ENCODE measurements at regions not wholly inside any gene's neighbourhood (a gene's known extent, or its start where the extent isn't known, plus 50 kb on each side); places are given as distances from the start of the nearest gene placed in this dataset.

GRCh38 chr21:16583556-16583955, 853.8 kb downstream of the USP25 start:
- peaks cover 4% of the 10 kb centered on the region for H3K9me3 Mint-ChIP-seq
- peaks cover 3% of the 10 kb centered on the region for H3K36me3 Mint-ChIP-seq
- H3K27me3 Mint-ChIP-seq = no peaks in the 10 kb centered on the region
- H3K4me3 Mint-ChIP-seq = no peak overlapping the region
- DNase-seq (ENCODE audit: extremely low spot score, unreplicated experiment) = no peak
- peaks cover 26% of the 10 kb centered on the region for H3K4me1 Mint-ChIP-seq (ENCODE audit: unreplicated experiment)
- peak overlapping the region; percentile 44 for H3K27ac Mint-ChIP-seq
- no peak for TF ChIP-seq CTCF (conservative IDR thresholded peaks at IDR 0.05)

GRCh38 chr21:16584756-16585155, 855.0 kb downstream of the USP25 start:
- no peak for DNase-seq (ENCODE audit: extremely low spot score, unreplicated experiment)
- no peak overlapping the region for H3K4me3 Mint-ChIP-seq
- H3K27me3 Mint-ChIP-seq = no peaks in the 10 kb centered on the region
- no peak for TF ChIP-seq CTCF (conservative IDR thresholded peaks at IDR 0.05)
- H3K9me3 Mint-ChIP-seq = peaks cover 4% of the 10 kb centered on the region
- H3K36me3 Mint-ChIP-seq = peaks cover 3% of the 10 kb centered on the region
- H3K27ac Mint-ChIP-seq = no peak overlapping the region
- peaks cover 18% of the 10 kb centered on the region for H3K4me1 Mint-ChIP-seq (ENCODE audit: unreplicated experiment)

- no peak for DNase-seq (ENCODE audit: extremely low spot score, unreplicated experiment)
- Mint-ChIP-seq H3K27me3 (no peaks in the 10 kb centered on the region), H3K36me3 (peaks cover 3% of the 10 kb centered on the region), H3K4me1 (ENCODE audit: unreplicated experiment) (peaks cover 11% of the 10 kb centered on the region), H3K9me3 (peaks cover 4% of the 10 kb centered on the region), H3K27ac (peak overlapping the region; percentile 41), H3K4me3 (no peak overlapping the region)
- no peak for TF ChIP-seq CTCF (conservative IDR thresholded peaks at IDR 0.05)
These were observed 856.1 kb downstream of the USP25 start for GRCh38 chr21:16585896-16586295.

- Mint-ChIP-seq H3K9me3 (peaks cover 4% of the 10 kb centered on the region), H3K27ac (no peak overlapping the region)
- DNase-seq (ENCODE audit: extremely low spot score, unreplicated experiment) = no peak
These were observed 857.4 kb downstream of the USP25 start for GRCh38 chr21:16587141-16587581.

GRCh38 chr21:16587681-16588375, 858.0 kb downstream of the USP25 start:
- DNase-seq (ENCODE audit: extremely low spot score, unreplicated experiment) = no peak
- H3K9me3 Mint-ChIP-seq = peaks cover 4% of the 10 kb centered on the region
- no peak overlapping the region for H3K4me3 Mint-ChIP-seq
- H3K36me3 Mint-ChIP-seq = peaks cover 3% of the 10 kb centered on the region
- H3K27me3 Mint-ChIP-seq = no peaks in the 10 kb centered on the region
- TF ChIP-seq CTCF (conservative IDR thresholded peaks at IDR 0.05) = no peak
- no peak overlapping the region for H3K27ac Mint-ChIP-seq
- H3K4me1 Mint-ChIP-seq (ENCODE audit: unreplicated experiment) = peaks cover 16% of the 10 kb centered on the region

More at GRCh38 chr21:16587141-16587581, 857.4 kb downstream of the USP25 start:
- H3K27me3 Mint-ChIP-seq = no peaks in the 10 kb centered on the region
- H3K36me3 Mint-ChIP-seq = peaks cover 3% of the 10 kb centered on the region
- no peak for TF ChIP-seq CTCF (conservative IDR thresholded peaks at IDR 0.05)
- H3K4me1 Mint-ChIP-seq (ENCODE audit: unreplicated experiment) = peaks cover 10% of the 10 kb centered on the region
- no peak overlapping the region for H3K4me3 Mint-ChIP-seq

Measured in type B pancreatic cell (in vitro differentiated cells).